H1 (cell line): ENCODE measurements at regions not wholly inside any gene's neighbourhood (a gene's known extent, or its start where the extent isn't known, plus 50 kb on each side); places are given as distances from the start of the nearest gene placed in this dataset.

ENCODE experiments used
- CTCF ChIA-PET: fragments of 300-600 bp; sonication (Branson Sonifier 250); formaldehyde crosslinking; loops from one replicate; lab custom pipeline; 2021; ENCODE audit not compliant: partially characterized antibody; lab: Charles Lee
- POLR2A ChIA-PET: fragments of 300-600 bp; sonication (Branson Sonifier 250); formaldehyde crosslinking; loops from one replicate; lab custom pipeline; 2021; ENCODE audit warnings: inconsistent platforms; ENCODE audit not compliant: partially characterized antibody; lab: Charles Lee
- DNase-seq, 2 experiments: peaks; one replicate each; pipeline versions ENCODE4 v3.0.0 to v3.0.0-alpha.2; 2010 to 2022; ENCODE audit warnings: low spot score in 2 of 2, low read depth in 1 of 2, mixed read lengths in 1 of 2
- FAIRE-seq: peaks from 2 replicates; lab custom pipeline; 2011; peaks lifted over from hg19 to GRCh38; lab: Jason Lieb, UNC
- H2AFZ ChIP-seq: 2 replicates; pipeline ENCODE4 v1.8.1; 2012; ENCODE audit warnings: low read length, inconsistent platforms
- H2AK5ac ChIP-seq: 2 replicates; pipeline ENCODE4 v1.6.1; 2013; ENCODE audit warnings: low read depth, low read length
- H2BK120ac ChIP-seq: replicated peaks from 2 replicates; pipeline ENCODE3; 2013; ENCODE audit warnings: low read depth, low read length, inconsistent platforms
- H2BK12ac ChIP-seq: 2 replicates; pipeline ENCODE4 v1.6.1; 2013; ENCODE audit warnings: low read depth, low read length
- H2BK15ac ChIP-seq: 2 replicates; pipeline ENCODE4 v1.6.1; 2013; ENCODE audit warnings: low read length
- H2BK20ac ChIP-seq: 2 replicates; pipeline ENCODE4 v1.6.1; 2013; ENCODE audit warnings: low read length
- H2BK5ac ChIP-seq: 2 replicates; pipeline ENCODE4 v1.6.1; 2013; ENCODE audit warnings: low read depth, low read length
- H3K14ac ChIP-seq: 2 replicates; pipeline ENCODE4 v1.6.1; 2013; ENCODE audit warnings: inconsistent platforms; ENCODE audit not compliant: insufficient read length
- H3K18ac ChIP-seq: 2 replicates; pipeline ENCODE4 v1.6.1; 2013; ENCODE audit warnings: low read length; ENCODE audit errors: extremely low read depth
- H3K23ac ChIP-seq: 2 replicates; pipeline ENCODE4 v1.6.1; 2013; ENCODE audit warnings: inconsistent platforms; ENCODE audit not compliant: insufficient read length
- H3K23me2 ChIP-seq: 2 replicates; pipeline ENCODE4 v1.6.1; 2013; ENCODE audit warnings: low read depth, low read length
- H3K27ac ChIP-seq: 2 replicates; pipeline ENCODE4 v1.6.1; 2011; ENCODE audit warnings: low read depth, low read length, inconsistent platforms
- H3K27me3 ChIP-seq, 4 experiments: replicated peaks in 1 of 4; 1 replicate in 1 of 4; 2 replicates in 3 of 4; pipeline versions ENCODE4 v1.6.1 to v1.8.1; 2011 to 2013; ENCODE audit warnings: low read length in 3 of 4, mild to moderate bottlenecking in 3 of 4, inconsistent platforms in 2 of 4, mixed read lengths in 2 of 4, moderate library complexity in 1 of 4; ENCODE audit not compliant: control insufficient read depth in 3 of 4, insufficient read depth in 3 of 4; ENCODE audit errors: extremely low read depth in 1 of 4
- H3K36me3 ChIP-seq, 4 experiments: 2 replicates each; pipeline versions ENCODE4 v1.6.1 to v1.8.1; 2011 to 2013; ENCODE audit warnings: mild to moderate bottlenecking in 4 of 4, low read length in 3 of 4, moderate library complexity in 2 of 4, control low read depth in 1 of 4, inconsistent platforms in 1 of 4; ENCODE audit not compliant: insufficient read depth in 4 of 4, control insufficient read depth in 2 of 4
- H3K4ac ChIP-seq: replicated peaks from 2 replicates; pipeline ENCODE3; 2013; ENCODE audit warnings: low read length, low read depth, mixed read lengths, inconsistent platforms; ENCODE audit not compliant: insufficient read length
- H3K4me1 ChIP-seq, 4 experiments: replicated peaks in 1 of 4; 1 replicate in 1 of 4; 2 replicates in 3 of 4; pipeline versions ENCODE4 v1.6.1 to v1.8.1; 2011 to 2013; ENCODE audit warnings: low read length in 3 of 4, inconsistent platforms in 2 of 4, mixed read lengths in 1 of 4; ENCODE audit not compliant: insufficient read depth in 4 of 4, control insufficient read depth in 3 of 4
- H3K4me2 ChIP-seq, 2 experiments: 2 replicates each; pipeline versions ENCODE4 v1.6.1 to v1.8.1; 2011 to 2013; ENCODE audit warnings: low read depth in 2 of 2, low read length in 2 of 2, control low read depth in 1 of 2, inconsistent platforms in 1 of 2, mild to moderate bottlenecking in 1 of 2; ENCODE audit not compliant: insufficient read depth in 1 of 2
- H3K4me3 ChIP-seq, 4 experiments: fragments of 200-600, 300-600 bp in 1 of 4; sonication (generic), shearing (Covaris generic), sonication (Bioruptor Twin) in 1 of 4; 2 replicates each; pipeline versions ENCODE4 v1.5.1 to v1.8.1; 2011 to 2016; ENCODE audit warnings: low read length in 4 of 4, low read depth in 3 of 4, control low read depth in 2 of 4, inconsistent platforms in 2 of 4, mild to moderate bottlenecking in 2 of 4, mixed read lengths in 1 of 4, moderate library complexity in 1 of 4; ENCODE audit not compliant: insufficient read depth in 2 of 4; ENCODE audit errors: extremely low read depth in 1 of 4
- H3K56ac ChIP-seq: replicated peaks from 2 replicates; pipeline ENCODE3; 2013; ENCODE audit warnings: low read depth, mild to moderate bottlenecking, mixed read lengths, low read length, inconsistent platforms; ENCODE audit not compliant: insufficient read length
- H3K79me1 ChIP-seq: 2 replicates; pipeline ENCODE4 v1.6.1; 2013; ENCODE audit warnings: low read depth, low read length, control low read depth
- H3K79me2 ChIP-seq, 2 experiments: 2 replicates each; pipeline versions ENCODE4 v1.6.1 to v1.8.1; 2012 to 2013; ENCODE audit warnings: low read length in 2 of 2, mild to moderate bottlenecking in 2 of 2, inconsistent platforms in 1 of 2; ENCODE audit not compliant: insufficient read depth in 2 of 2, control insufficient read depth in 1 of 2
- H3K9ac ChIP-seq, 4 experiments: replicated peaks in 1 of 4; 1 replicate in 1 of 4; 2 replicates in 3 of 4; pipeline versions ENCODE4 v1.6.1 to v1.8.1; 2011 to 2013; ENCODE audit warnings: low read depth in 3 of 4, low read length in 3 of 4, control low read depth in 2 of 4, mild to moderate bottlenecking in 2 of 4, moderate library complexity in 2 of 4, inconsistent platforms in 1 of 4; ENCODE audit errors: extremely low read depth in 1 of 4
- H3K9me3 ChIP-seq, 2 experiments: 2 replicates each; pipeline versions ENCODE4 v1.6.1 to v1.8.1; 2012 to 2013; ENCODE audit warnings: mild to moderate bottlenecking in 2 of 2, moderate library complexity in 2 of 2, control low read depth in 1 of 2, inconsistent platforms in 1 of 2, low read depth in 1 of 2, low read length in 1 of 2, mixed read lengths in 1 of 2; ENCODE audit not compliant: insufficient read depth in 2 of 2
- H4K20me1 ChIP-seq, 2 experiments: replicated peaks in 1 of 2; 2 replicates each; pipeline versions ENCODE3 to v1.8.1; 2011 to 2013; ENCODE audit warnings: inconsistent platforms in 2 of 2, low read length in 2 of 2, mild to moderate bottlenecking in 1 of 2; ENCODE audit not compliant: insufficient read depth in 2 of 2, control insufficient read depth in 1 of 2
- H4K5ac ChIP-seq: 2 replicates; pipeline ENCODE4 v1.6.1; 2013; ENCODE audit warnings: low read length, low read depth, mixed read lengths, inconsistent platforms; ENCODE audit not compliant: insufficient read length
- H4K8ac ChIP-seq: 2 replicates; pipeline ENCODE4 v1.8.0; 2013; ENCODE audit warnings: mild to moderate bottlenecking, moderate library complexity, low read length, inconsistent platforms; ENCODE audit not compliant: insufficient read depth; ENCODE audit errors: extremely low read depth
- H4K91ac ChIP-seq: replicated peaks from 2 replicates; pipeline ENCODE3; 2013; ENCODE audit warnings: low read length, mixed read lengths, inconsistent platforms; ENCODE audit not compliant: insufficient read length
- ATF3 ChIP-seq: IDR thresholded peaks from 2 replicates; pipeline ENCODE4 v1.6.1; 2011; ENCODE audit warnings: low read depth, mild to moderate bottlenecking, low read length; ENCODE audit not compliant: insufficient read depth
- CBX8 ChIP-seq: fragments of 300-800, 300-1000 bp; sonication (generic); IDR thresholded peaks from 2 replicates; pipeline ENCODE4 v1.7.1; 2016; ENCODE audit warnings: low read depth, low read length, borderline replicate concordance
- GABPA ChIP-seq: IDR thresholded peaks from 2 replicates; pipeline ENCODE4 v1.6.1; 2011; ENCODE audit warnings: mild to moderate bottlenecking, low read length, moderate library complexity, borderline replicate concordance; ENCODE audit not compliant: insufficient read depth
- RFX5 ChIP-seq: IDR thresholded peaks from 2 replicates; pipeline ENCODE4 v1.6.1; 2011; ENCODE audit warnings: low read depth, low read length, improper control_type of control experiment, borderline replicate concordance
- RNF2 ChIP-seq: fragments of 200-900, 300-1000 bp; sonication (generic); IDR thresholded peaks from 2 replicates; pipeline ENCODE4 v1.7.1; 2016; ENCODE audit warnings: borderline replicate concordance, low read depth, mild to moderate bottlenecking, antibody characterized with exemption, low read length; ENCODE audit not compliant: poor library complexity, severe bottlenecking; ENCODE audit errors: missing control alignments
- SIN3A ChIP-seq, 2 experiments: IDR thresholded peaks in 1 of 2; conservative IDR thresholded peaks in 1 of 2; 2 replicates each; pipeline ENCODE4 v1.6.1; 2011 to 2012; ENCODE audit warnings: low read length in 2 of 2, improper control_type of control experiment in 1 of 2, low read depth in 1 of 2, mild to moderate bottlenecking in 1 of 2
- SUZ12 ChIP-seq: fragments of 200-600 bp; sonication (generic); IDR thresholded peaks from 2 replicates; pipeline ENCODE4 v1.6.1; 2012; ENCODE audit warnings: mild to moderate bottlenecking, inconsistent platforms, low read length, moderate library complexity, mixed read lengths
- USF2 ChIP-seq: IDR thresholded peaks from 2 replicates; pipeline ENCODE4 v1.6.1; 2011; ENCODE audit warnings: low read length, improper control_type of control experiment
- WGBS, 2 experiments: shearing (Covaris generic) in 1 of 2; methylation state at CpG; one replicate each; pipeline versions ENCODE4 v1.1.6 to v1.1.7; 2013 to 2015; ENCODE audit warnings: low lambda C conversion rate in 2 of 2, mixed read lengths in 2 of 2, inconsistent platforms in 1 of 2, low coverage in 1 of 2, missing lambda C conversion rate in 1 of 2; ENCODE audit not compliant: insufficient replicate concordance in 2 of 2, insufficient coverage in 1 of 2, insufficient read length in 1 of 2; ENCODE audit errors: extremely low coverage in 1 of 2, missing lambda C conversion rate in 1 of 2; 5-methylcytosine and 5-hydroxymethylcytosine counted together

GRCh38 chr1:106978477-106979322 lies 77.8 kb upstream of the PRMT6 start:
- H3K79me2 ChIP-seq: no peaks in the 10 kb centered on the region
- H2BK5ac ChIP-seq: no peak overlapping the region
- H4K20me1 ChIP-seq: no peaks in the 10 kb centered on the region
- no peak overlapping the region for H4K8ac ChIP-seq
- H3K9me3 ChIP-seq: 0 out of 4 replicates have a peak, but pooled peaks cover 3 to 6% of the 10 kb centered on the region in 2 experiments
- no peak overlapping the region for H3K23ac ChIP-seq
- H2BK15ac ChIP-seq: no peak overlapping the region
- no peak overlapping the region for H3K56ac ChIP-seq
- no peak overlapping the region for H3K4ac ChIP-seq
- ChIA-PET CTCF (no interaction called here), POLR2A (no interaction called here)
- no peak overlapping the region for H4K91ac ChIP-seq
- H2AFZ ChIP-seq: no peak overlapping the region
- no peak overlapping the region for H3K18ac ChIP-seq
- no peak for FAIRE-seq
- no peaks in the 10 kb centered on the region for H3K27me3 ChIP-seq
- no peak overlapping the region for H2BK12ac ChIP-seq
- 97% methylated on average over 3 of the region's 3 CpGs; no CpG with 5 or more reads in 1 of the 2 experiments for WGBS, 2 experiments
- no peak overlapping the region for H2AK5ac ChIP-seq
- no peaks in the 10 kb centered on the region for H3K23me2 ChIP-seq
- 0 out of 7 replicates have a peak, but pooled peaks cover 0 to under 1% (median 0%) of the 10 kb centered on the region in 4 experiments for H3K4me1 ChIP-seq
- H3K27ac ChIP-seq: no peak overlapping the region
- no peak overlapping the region for H2BK20ac ChIP-seq
- no peak overlapping the region for H4K5ac ChIP-seq
- no peak overlapping the region for H3K4me2 ChIP-seq
- no peaks in the 10 kb centered on the region for H3K36me3 ChIP-seq
- DNase-seq: no peak
- no peak overlapping the region for H3K14ac ChIP-seq
- H3K79me1 ChIP-seq: no peaks in the 10 kb centered on the region
- no peak overlapping the region for H3K9ac ChIP-seq
- no peak overlapping the region for H3K4me3 ChIP-seq
- no peak overlapping the region for H2BK120ac ChIP-seq
- TF ChIP-seq CBX8: no peak
- no peak for TF ChIP-seq RFX5
- TF ChIP-seq SIN3A (conservative IDR thresholded peaks at IDR 0.05 in 1 of 2, IDR thresholded peaks at IDR 0.05 in 1 of 2; ENCODE audit: low read depth in 1 of 2, low read length in 2 of 2): no peak
- TF ChIP-seq RNF2: no peak
- TF ChIP-seq ATF3: no peak
- TF ChIP-seq USF2: no peak
- TF ChIP-seq GABPA: no peak
- TF ChIP-seq SUZ12: no peak
